Ishikawa (cell line): ENCODE measurements at regions not wholly inside any gene's neighbourhood (a gene's known extent, or its start where the extent isn't known, plus 50 kb on each side); places are given as distances from the start of the nearest gene placed in this dataset.

Experiments
- CEBPB ChIP-seq: IDR thresholded peaks from 2 replicates; pipeline ENCODE4 v1.6.1; 2012
- CREB1 ChIP-seq: IDR thresholded peaks from 2 replicates; pipeline ENCODE4 v1.6.1; 2012; ENCODE audit warnings: low read depth
- EGR1 ChIP-seq: IDR thresholded peaks from 2 replicates; pipeline ENCODE4 v1.6.1; 2012
- EP300 ChIP-seq: IDR thresholded peaks from 2 replicates; pipeline ENCODE4 v1.6.1; 2012; ENCODE audit warnings: borderline replicate concordance
- FOXM1 ChIP-seq: IDR thresholded peaks from 2 replicates; pipeline ENCODE4 v1.6.1; 2012; ENCODE audit warnings: low read depth, borderline replicate concordance
- MAX ChIP-seq: IDR thresholded peaks from 2 replicates; pipeline ENCODE4 v1.6.1; 2012
- NFIC ChIP-seq: IDR thresholded peaks from 2 replicates; pipeline ENCODE4 v1.6.1; 2012
- RAD21 ChIP-seq: IDR thresholded peaks from 2 replicates; pipeline ENCODE4 v1.6.1; 2012; ENCODE audit warnings: low read depth
- REST ChIP-seq: IDR thresholded peaks from 2 replicates; pipeline ENCODE4 v1.6.1; 2012; ENCODE audit warnings: low read depth, mild to moderate bottlenecking
- TAF1 ChIP-seq: IDR thresholded peaks from 2 replicates; pipeline ENCODE4 v1.6.1; 2012; ENCODE audit warnings: low read depth, mild to moderate bottlenecking
- TEAD4 ChIP-seq: IDR thresholded peaks from 2 replicates; pipeline ENCODE4 v1.6.1; 2012
- USF1 ChIP-seq: IDR thresholded peaks from 2 replicates; pipeline ENCODE4 v1.6.1; 2012
- YY1 ChIP-seq: IDR thresholded peaks from 2 replicates; pipeline ENCODE4 v1.6.1; 2012; ENCODE audit warnings: low read depth
- ZBTB7A ChIP-seq: IDR thresholded peaks from 2 replicates; pipeline ENCODE4 v1.6.1; 2012; ENCODE audit warnings: low read depth

DNA sequence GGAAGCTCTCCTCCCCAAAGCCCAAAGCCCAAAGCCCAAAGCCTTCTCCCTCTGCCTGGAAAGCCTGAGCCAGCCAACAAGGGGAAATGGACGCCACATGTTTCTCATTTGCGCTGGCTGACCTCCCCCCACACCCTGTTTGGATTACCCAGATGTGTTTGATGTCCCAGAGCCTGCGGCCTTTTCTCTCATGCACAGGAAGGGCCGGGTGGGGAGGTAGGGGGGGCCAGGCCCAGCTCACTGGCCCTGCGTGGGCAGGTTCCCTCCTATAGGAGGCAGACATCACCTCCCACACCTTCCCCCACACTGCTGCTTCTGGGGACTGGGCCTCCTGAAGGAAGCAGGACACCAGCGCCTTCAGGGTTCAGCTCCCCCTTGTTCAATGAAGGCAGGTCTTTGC lies 116.3 kb downstream of the NAV1 start:
- no peak for TF ChIP-seq EP300
- no peak for TF ChIP-seq EGR1
- TF ChIP-seq TEAD4: no peak
- no peak for TF ChIP-seq USF1
- no peak for TF ChIP-seq REST
- TF ChIP-seq RAD21: no peak
- TF ChIP-seq ZBTB7A: no peak
- no peak for TF ChIP-seq TAF1
- TF ChIP-seq YY1: no peak
- no peak for TF ChIP-seq MAX
- no peak for TF ChIP-seq CEBPB
- no peak for TF ChIP-seq FOXM1
- TF ChIP-seq CREB1: no peak
- no peak for TF ChIP-seq NFIC
